Eye (tissue), 1 donor: ENCODE measurements at regions not wholly inside any gene's neighbourhood (a gene's known extent, or its start where the extent isn't known, plus 50 kb on each side); places are given as distances from the start of the nearest gene placed in this dataset.

Experiments
- DNase-seq: peaks from one replicate; pipeline ENCODE4 v3.0.0-alpha.2; 2015

DNA sequence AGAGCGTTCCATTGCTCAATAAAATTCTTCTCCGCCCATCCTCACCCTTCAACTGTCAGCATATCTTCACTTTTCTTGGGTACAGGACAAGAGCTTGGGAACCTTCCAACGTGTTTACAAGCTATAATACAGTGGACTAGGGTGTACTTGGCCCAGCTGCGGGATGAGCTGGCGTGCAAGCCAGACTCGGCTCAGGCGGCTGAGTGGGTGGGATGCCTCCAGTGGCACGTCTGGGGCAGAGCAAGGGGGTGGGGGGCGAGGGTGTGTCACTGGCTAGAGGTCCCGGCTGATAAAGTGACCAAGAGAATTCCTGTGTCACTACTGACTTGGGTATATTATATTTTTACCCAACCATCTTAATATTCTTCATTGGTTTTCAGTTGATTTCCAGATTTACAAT, 179.7 kb downstream of the EVA1A start:
- no peak for DNase-seq

DNA sequence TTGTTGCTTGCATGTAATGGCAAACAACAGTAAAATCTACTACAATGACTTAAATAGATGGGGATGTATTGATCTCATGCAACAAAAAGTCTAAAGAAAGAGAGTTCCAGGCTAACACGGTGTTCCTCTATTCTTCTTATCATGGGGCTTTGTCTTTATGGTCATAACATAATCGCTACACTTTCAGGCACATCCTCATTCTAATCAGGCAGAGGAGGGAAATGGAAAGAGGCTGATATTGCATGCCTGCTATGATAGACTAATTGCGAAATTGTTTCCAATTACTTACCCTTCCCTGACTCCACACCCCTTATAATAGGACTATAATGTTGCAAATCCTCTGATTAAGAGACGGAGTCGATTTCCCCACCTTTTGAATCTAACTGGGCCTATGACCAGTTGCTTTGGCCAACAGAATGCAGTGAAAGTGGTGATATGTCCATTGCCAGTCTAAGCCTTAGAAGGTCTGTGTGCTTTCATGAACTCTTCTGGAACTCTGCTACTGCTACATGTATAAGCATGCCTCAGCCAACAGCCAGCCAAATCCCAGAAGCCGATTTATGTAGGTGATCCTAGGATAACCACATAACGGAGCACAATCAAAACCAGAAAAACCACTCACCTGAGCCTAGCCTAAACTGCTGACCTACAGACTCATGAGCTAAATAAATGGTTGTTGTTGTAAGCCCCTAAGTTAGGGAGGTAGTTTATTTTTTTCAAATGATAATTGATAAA, 180.3 kb upstream of the TACR1 start:
- DNase-seq = no peak

- no peak for DNase-seq
These were observed 176.6 kb upstream of the TACR1 start for GRCh38 chr2:75375646-75376582.

DNA sequence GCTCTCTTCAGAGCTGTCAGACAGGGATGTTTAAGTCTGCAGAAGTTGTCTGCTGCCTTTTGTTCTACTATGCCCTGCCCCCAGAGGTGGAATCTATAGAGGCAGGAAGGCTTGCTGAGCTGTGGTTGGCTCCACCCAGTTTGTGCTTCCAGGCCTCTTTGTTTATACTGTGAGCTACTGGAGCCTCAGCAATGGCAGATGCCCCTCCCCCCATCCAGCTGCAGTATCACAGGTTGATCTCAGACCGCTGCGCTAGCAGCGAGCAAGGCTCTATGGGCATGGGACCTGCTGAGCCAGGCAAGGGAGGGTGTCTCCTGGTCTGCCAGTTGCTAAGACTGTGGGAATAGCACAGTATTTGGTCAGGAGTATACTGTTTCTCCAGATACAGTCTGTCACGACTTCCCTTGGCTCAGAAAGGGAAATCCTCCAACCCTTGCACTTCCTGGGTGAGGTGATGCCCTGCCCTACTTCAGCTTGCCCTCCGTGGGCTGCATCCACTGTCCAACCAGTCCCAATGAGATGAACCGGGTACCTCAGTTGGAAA, 175.2 kb upstream of the TACR1 start:
- peak; percentile 6 for DNase-seq

- no peak for DNase-seq
These were observed 168.1 kb upstream of the TACR1 start for GRCh38 chr2:75367401-75367800.

DNA sequence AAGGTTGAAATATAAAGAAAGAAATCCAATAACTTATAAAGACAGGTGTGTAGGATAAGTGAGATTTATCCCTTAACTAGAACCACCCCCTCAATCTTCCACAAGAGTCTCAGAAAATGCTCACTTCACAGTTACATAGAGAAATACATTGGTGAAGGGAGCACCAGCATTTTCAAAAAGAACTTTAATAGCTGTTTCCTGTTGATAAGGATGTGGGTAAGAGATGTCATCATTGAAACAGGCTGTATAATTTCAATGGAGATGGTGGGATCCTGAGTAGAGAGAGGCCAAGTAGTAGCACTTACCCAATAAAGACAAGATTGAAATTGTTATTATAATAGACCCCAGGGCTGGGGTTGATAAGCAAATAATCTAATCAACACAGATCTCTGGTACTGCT, 162.2 kb upstream of the TACR1 start:
- DNase-seq = no peak

- DNase-seq = no peak
These were observed 161.6 kb upstream of the TACR1 start for GRCh38 chr2:75360945-75361344.

GRCh38 chr2:75356865-75357264, 157.5 kb upstream of the TACR1 start:
- no peak for DNase-seq

DNA sequence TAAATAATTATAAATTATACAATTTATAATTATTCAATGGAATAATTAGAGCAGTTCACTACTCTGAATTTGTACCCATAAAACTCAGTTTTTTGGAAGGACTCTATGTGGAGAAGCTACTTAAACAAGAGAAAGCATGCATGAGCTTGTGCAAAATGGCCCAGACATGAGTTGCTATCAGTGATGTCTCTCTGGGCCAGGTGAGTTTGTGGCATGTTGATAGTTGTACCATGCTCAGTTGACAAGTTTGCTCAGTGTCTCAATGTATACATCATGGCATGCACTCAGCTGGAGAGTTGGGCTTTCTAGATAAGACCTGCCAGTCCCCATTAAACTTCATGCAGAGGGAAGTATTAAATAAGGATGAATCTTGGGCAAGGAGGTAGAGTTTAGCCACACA, 153.8 kb upstream of the TACR1 start:
- DNase-seq = no peak

DNA sequence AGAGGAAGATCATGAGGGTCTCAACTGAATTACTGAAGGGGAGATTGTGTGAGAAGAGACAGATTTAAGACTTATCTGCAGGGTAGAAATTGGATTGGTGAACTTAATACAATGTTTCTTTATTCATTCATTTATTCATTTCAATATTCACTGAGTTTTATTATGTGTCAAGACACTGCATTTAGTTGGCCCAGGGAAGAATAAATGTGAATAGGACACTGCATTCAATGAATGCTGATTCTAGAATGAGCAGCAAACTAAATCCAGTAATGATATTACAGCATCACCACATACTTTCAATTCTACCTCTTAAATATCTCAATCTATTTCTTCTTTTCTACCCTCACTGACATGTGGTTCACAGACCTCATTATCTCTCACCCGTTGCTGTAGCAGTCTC, 149.0 kb upstream of the TACR1 start:
- no peak for DNase-seq

GRCh38 chr2:75344146-75344545, 144.8 kb upstream of the TACR1 start:
- no peak for DNase-seq

DNA sequence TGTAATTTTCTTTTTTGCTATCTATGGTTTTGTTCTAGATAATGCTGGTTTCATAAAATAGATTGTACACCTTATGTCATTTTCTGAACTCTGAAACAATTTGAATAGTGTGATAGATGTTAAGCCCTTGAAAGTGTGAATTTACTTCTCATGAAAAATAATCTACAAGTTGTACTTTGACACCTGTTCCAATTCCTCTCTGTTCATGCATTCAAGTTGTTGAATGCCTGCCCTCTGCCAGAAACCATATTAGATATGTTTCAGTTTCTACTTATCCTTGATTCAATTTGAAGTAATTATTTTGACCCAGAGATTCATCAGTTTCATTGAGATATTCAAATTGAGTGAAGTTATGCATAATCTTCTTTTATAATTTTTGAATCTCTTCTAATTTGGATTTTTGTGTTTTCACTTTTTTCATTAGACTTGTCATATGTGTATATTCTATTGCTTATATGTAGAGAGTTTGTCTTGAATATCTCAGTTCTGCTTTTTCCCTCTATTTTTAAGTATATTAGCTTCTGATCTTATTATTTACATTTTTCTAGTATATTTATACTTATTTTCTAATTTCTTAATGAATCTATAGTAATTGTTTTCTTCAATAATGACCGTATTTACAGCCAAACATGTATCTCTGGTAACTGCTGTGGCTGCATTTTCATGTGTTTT, 143.3 kb upstream of the TACR1 start:
- DNase-seq = no peak

- DNase-seq = no peak
These were observed 141.2 kb upstream of the TACR1 start for GRCh38 chr2:75340560-75340959.

- no peak for DNase-seq
These were observed 139.1 kb upstream of the TACR1 start for GRCh38 chr2:75338461-75338860.

- DNase-seq = no peak
These were observed 138.3 kb upstream of the TACR1 start for GRCh38 chr2:75337619-75338018.

- no peak for DNase-seq
These were observed 137.7 kb upstream of the TACR1 start for GRCh38 chr2:75337016-75337415.

DNA sequence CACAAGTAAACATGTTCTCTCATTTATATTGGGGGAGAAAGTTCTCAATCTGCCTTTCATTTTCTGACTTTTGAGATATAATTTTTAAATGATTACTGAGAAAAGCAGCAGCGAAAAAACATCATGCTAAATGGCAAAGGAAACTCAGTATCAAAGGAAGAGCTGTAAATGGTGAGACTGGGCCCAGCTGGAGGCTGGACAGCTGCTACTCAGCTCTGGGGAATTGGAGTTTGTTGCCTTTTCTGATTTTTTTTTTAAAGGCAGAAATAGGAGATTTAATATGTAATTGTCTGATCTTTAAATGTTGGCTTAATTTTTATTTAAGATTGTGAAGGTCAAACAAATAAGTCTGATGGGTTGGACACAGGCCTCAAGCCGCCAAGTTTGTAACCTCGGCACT, 137.1 kb upstream of the TACR1 start:
- DNase-seq = peak; percentile 35

- no peak for DNase-seq
These were observed 134.8 kb upstream of the TACR1 start for GRCh38 chr2:75334076-75334475.

GRCh38 chr2:75333646-75334045, 134.3 kb upstream of the TACR1 start:
- no peak for DNase-seq

- no peak for DNase-seq
These were observed 128.8 kb upstream of the TACR1 start for GRCh38 chr2:75328156-75328555.

DNA sequence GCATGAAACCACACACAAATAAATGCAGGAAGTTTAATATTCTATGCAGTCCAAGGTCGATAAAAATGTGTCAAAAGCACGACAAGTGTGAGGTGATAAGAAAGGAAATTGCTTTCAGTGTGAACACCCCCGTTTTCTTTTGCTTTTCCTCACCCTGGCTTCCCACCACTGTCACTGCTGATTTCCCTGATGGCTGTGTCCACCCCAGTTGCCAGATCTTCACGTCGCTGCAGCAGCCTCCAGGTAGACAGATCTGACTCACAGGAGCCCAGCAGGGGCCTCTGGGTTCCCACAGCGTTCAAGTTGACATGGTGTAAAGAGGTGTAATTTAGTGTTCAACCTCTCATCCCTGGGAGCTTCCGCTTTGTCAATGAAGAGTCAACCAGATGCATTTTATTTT, 128.0 kb upstream of the TACR1 start:
- no peak for DNase-seq

DNA sequence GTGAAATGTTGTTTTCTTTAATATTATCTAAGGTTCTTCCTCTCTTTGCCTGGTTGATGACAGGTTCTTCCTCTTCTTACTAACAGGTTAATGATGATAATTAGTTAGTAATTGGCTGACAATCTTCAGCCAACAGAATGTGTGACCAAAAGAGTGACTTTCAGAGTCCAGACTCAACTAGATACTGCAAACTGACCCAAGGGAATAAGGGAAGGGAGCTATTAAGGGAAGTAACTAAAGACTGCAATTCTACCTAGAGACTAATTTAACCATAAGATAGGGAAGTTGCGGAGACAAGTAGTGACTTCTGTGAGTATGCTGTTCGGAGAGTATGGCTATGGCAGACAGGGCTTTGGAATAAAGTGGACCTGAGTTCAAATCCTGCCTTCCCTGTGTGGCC, 127.3 kb upstream of the TACR1 start:
- no peak for DNase-seq

DNA sequence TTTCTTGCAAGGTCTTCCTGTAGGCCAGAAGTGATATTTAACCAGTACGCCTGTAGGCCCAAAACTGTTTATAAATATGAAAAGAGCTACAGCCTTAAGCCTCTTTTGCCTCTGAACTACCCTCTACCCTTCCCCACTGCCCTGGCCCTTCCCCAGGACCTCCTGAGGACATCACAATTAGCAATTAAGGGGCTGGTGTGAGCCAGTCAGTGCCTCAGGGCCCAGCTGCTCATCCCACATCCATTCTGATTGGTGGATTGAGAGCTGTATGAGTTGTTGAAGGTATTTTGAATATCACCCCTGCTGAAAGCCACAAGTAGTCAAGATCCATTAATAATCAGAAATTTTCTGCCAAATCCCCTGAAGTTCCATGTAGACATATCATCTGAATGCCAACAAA, 126.3 kb upstream of the TACR1 start:
- no peak for DNase-seq
